Smooth muscle cell of the brain vasculature (primary cell): ENCODE measurements at regions not wholly inside any gene's neighbourhood (a gene's known extent, or its start where the extent isn't known, plus 50 kb on each side); places are given as distances from the start of the nearest gene placed in this dataset.

ENCODE experiments used
- DNase-seq: peaks from one replicate; pipeline ENCODE4 v3.0.0-alpha.2; 2012; ENCODE audit warnings: low read depth, low spot score

GRCh38 chr9:121550041-121550440 lies 50.4 kb upstream of the GGTA1 start:
- no peak for DNase-seq

DNA sequence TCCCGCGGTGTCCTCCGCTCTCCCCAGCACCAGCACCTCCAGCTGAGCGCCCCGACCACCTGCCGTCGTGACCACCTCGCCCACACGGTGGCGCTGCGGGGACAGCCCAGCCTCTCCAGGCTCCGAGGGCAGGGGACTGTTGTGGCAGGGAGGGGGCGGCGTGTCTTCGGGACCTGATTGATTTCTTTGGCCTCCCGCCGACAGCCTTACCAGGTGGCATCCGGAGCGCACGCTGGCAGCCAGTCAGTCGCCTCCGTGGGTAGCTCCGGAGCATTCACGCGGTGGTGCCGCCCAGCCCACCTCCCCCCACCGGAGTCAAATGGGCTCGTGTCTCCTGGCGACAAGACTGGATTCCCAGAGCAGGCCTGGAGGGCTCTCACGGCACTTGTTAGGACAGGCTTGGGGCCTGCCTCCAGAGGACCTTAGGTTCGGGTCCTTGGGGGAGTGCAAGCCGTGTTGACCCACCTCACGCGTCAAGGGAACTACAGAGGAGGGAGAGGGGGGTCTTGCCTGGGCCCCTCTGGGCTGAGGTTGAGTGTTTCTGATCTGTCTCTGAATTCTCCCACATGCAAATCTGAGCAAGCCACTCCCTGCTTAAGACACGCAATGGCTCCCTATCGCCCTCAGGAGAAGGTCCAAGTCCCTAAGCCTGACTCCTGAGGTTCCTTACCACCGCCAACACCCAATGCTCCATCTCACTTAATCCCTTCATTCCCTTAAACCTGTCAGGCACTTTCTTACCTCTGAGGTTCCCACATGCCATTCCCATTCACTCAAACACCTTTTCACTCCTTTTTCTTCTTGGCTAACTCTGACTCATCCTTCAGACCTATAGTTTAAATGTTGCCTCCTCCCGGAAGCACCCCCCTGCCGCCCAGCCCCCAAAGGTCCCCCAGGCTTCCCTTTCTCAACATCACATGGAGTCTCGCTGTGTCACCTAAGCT lies 51.2 kb upstream of the GGTA1 start:
- DNase-seq = no peak

DNA sequence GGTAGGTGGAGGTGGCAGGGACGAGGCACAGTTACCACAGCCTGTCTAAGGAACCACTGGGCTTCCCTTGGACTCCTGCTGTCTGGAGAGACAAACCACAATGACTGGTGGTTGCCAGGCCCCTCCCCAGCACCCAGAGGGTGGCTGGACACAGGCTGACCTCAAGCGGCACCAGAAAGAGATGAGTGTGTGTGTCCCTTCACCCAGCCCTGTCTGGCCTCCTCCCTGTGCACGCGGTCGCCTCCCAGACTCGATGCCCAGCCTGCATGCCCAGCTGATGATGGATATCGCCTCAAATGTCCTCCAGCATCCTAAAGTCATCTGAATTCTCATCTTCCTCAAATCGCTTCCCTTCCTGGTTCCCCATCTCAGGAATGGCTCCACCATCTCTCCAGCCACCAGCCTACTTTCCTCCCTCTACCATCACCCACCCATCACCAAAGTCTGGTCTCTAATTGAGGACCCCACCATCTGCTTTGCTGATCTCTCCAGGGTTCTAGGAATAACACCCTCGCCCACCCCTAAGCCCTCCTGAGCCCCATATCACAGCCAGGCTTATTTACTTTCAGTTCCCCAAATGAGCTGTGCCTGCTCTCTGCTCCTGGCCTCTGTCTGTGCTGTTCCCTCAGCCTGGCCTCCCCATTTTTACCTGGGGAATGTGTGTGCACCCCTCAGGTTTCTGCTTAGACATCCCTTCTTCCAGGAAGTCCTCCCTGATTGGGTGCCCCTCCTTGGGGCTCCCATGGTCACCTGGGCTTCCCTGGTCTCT lies 52.5 kb upstream of the GGTA1 start:
- DNase-seq = no peak

DNA sequence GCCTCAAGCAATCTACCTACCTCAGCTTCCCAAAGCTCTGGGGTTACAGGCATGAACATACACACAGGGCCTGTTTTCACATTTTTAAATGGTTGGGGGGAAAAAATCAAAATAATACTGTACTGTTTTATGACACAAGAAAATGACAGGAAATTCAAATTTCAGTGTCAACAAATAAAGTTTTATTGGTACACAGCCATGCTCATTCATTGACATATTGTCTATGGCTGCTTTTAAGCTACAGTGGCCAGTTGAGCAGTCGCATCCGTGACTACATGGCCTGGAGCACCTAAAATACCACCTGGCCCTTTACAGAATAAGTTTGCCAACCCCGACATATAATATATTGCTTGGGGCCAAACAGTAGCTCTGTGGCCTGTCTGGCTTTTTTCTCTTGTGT lies 56.4 kb upstream of the GGTA1 start:
- DNase-seq = no peak

DNA sequence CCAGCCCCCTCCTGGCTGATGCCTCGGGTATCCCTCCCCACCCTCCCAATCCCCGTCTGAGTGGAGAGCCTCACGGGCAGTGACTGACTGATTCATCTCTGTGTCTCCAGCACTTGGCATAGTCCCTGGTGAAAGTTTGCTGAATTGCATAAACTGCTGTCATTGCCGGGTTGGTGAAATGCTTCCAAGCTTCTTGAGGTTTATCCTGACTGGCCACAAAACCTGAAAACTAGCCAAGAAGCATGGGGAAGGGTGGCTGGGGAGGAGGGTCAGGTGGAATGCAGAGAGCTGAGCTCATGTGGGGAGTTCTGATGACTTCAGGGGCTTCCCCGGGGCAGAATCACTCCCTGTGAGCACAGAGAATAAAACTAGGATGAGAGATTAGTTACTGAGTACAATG lies 56.9 kb upstream of the GGTA1 start:
- no peak for DNase-seq

- DNase-seq = peak; percentile 58
These were observed 58.2 kb upstream of the GGTA1 start for GRCh38 chr9:121557581-121558447.

- no peak for DNase-seq
These were observed 58.8 kb upstream of the GGTA1 start for GRCh38 chr9:121558473-121558872.

- DNase-seq = no peak
These were observed 59.5 kb upstream of the GGTA1 start for GRCh38 chr9:121559183-121559582.

- no peak for DNase-seq
These were observed 61.3 kb upstream of the GGTA1 start for GRCh38 chr9:121560921-121561320.

DNA sequence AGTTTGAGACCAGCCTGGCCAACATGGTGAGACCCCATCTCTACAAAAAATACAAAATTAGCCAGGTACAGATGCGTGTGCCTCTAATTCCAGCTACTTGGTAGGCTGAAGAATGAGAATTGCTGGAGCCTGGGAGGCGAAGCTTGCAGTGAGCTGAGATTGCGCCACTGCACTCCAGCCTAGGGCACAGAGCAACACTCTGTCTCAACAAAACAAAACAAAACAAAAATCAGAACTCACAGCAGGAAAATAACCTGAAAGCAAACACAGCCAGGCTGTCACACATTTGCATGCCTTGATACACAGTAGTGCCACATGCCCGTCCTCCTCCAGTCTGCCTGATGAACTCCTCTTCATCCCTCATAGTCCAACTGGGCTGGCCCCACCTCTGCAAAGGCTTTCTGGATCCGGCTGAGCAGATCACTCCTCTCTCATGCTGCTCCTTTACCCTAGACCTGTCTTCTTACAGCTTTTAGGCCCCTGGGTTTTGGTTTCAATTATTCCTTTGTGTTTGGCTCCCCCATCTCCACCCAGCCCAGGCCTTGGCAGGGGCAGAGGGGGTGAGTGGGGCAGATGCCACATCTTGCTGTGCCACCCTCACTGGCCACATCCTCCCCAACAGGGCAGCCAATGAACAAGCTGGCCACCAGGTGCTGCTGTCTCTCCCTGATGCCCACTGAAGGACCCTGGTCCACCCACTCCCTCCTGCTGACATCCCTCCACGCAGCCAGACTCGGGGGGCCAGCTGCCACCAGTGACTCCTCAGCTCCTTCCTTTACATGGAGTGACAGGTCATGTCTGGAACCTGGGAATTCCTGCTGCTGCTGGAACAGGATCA lies 62.0 kb upstream of the GGTA1 start:
- no peak for DNase-seq

- DNase-seq = no peak
These were observed 62.7 kb upstream of the GGTA1 start for GRCh38 chr9:121562301-121562700.

DNA sequence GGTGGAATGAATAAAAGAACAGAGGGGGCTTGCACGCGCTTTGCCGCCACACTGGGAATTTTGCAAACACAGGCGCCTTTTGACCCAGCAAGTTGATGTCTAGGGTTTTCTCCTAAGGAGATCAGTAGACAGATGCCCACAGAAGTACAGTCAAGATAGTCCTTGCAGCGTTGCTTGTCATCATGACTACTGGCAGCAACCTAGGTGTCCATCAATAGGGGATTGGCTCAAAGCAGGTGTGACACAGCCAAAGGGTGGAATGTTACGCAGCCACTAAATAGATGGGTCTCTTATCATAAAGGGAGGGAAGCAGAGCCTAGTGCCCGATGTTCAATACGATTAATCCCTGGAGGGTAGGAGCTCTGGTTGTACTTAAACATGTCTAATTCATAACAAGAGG lies 63.8 kb upstream of the GGTA1 start:
- no peak for DNase-seq

GRCh38 chr9:121563881-121564460 lies 64.3 kb upstream of the GGTA1 start:
- DNase-seq = no peak

GRCh38 chr9:121564504-121565260 lies 65.0 kb upstream of the GGTA1 start:
- no peak for DNase-seq

GRCh38 chr9:121566481-121567465 lies 67.1 kb upstream of the GGTA1 start:
- no peak for DNase-seq

GRCh38 chr9:121567500-121568342 lies 68.1 kb upstream of the GGTA1 start:
- DNase-seq = no peak
